ENCODE measurements at regions not wholly inside any gene's neighbourhood (a gene's known extent, or its start where the extent isn't known, plus 50 kb on each side); places are given as distances from the start of the nearest gene placed in this dataset.

DNA sequence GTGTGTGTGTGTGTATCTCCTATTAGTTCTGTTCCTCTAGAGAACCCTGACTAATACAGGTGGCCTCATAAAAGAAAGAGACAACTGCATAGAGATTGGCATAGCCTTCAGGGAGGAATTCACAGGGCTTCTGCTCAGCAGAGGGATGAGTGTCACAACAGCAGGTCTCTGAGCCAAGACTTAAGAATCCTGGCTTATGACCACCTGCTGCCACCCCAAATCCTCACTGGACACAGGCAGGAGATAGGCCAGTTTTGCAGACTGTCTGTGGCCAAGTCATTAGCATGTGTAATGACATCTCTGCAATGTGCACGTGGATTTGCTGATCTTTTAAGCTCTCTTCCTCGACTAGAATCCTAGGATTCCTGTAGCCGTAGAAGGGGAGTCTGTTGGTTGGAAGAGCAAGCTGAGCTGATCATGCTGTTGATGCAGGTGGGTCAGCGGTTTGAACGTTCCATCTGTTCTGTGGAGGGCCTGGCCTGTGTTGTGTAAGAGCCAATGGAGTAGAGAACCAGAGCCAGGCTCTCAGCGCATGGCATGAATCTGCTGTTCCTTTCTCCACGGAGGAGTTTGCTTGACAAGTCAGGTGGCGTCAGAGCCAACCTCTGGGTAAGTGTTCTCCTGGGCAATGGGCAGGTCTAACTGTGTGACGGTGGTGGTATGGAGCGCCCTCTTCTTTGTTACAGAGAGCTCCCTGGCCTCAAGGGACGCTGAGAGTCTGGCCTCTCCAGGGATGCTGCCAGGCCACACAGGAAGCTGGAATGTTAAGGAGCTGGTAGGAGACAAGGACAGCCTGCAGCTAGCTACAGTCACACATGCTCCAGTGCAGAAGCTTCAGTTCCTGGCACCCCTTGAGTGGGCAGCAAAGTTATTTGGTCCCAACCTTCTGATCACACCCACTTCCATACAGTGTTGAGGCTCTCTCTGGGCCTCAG, 503.1 kb downstream of the FOXO1 start:
- H3K4me1 Mint-ChIP-seq (ENCODE audit: low read depth): peaks cover 10% of the 10 kb centered on the region
- no peak overlapping the region for H3K4me3 Mint-ChIP-seq
- H3K9me3 Mint-ChIP-seq: no peaks in the 10 kb centered on the region
- no peak overlapping the region for H3K27ac Mint-ChIP-seq
- peaks cover 3% of the 10 kb centered on the region for H3K27me3 Mint-ChIP-seq (ENCODE audit: low read depth)
- peaks cover 2% of the 10 kb centered on the region for H3K36me3 Mint-ChIP-seq (ENCODE audit: low read depth)

DNA sequence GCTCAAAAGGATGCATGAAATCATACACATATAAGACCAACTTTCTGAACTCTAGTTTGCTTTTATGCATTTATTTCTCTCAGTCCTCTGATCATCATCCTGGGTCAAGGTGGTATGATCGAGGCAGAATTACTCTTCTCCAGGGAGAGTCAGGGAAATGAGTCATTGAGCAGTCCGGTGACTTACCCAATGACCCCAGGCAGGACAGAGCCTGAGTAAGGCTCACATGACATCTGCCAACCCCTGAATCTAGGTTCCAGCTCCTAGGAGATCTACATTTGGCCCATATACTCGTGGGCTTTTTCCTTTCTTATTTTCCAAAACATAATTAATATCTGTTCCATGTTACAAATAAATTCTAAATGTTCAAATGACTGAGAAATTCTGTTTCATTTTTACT, 502.3 kb downstream of the FOXO1 start:
- Mint-ChIP-seq H3K36me3 (ENCODE audit: low read depth) (peaks cover 2% of the 10 kb centered on the region), H3K4me3 (no peak overlapping the region), H3K27ac (no peak overlapping the region), H3K27me3 (ENCODE audit: low read depth) (peaks cover 3% of the 10 kb centered on the region), H3K9me3 (no peaks in the 10 kb centered on the region), H3K4me1 (ENCODE audit: low read depth) (peaks cover 9% of the 10 kb centered on the region)

DNA sequence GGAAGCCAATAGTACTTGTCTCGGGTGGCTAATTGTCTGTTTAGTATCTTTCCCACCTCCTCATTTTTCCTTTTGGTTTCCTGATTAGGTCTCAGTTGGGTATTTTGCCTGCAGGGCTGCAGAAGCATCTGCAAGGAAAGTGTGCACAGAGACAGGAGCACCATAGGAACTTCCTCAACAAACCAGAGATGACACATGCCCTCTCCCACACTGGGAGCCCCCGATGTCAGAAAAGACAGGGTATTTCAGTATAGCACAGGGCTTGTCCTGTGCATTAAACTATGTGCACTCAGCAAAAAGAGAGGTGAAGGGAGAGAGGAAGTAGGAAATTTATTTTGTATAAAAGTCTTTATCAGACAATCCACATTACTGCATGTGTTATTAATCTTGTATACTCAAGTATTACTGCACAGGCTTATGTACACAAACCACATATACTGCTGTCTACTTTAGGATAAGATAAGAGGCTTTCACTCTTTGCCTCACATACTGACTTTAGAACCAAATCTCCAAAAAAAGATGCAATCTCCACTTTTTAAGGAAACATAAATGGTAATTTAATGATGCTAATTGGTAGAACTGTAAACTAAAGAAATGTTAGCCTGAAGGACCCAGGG, 501.0 kb downstream of the FOXO1 start:
- Mint-ChIP-seq H3K9me3 (no peaks in the 10 kb centered on the region), H3K36me3 (ENCODE audit: low read depth) (peaks cover 5% of the 10 kb centered on the region), H3K4me1 (ENCODE audit: low read depth) (peaks cover 12% of the 10 kb centered on the region), H3K27me3 (ENCODE audit: low read depth) (peaks cover 3% of the 10 kb centered on the region), H3K27ac (peak overlapping the region; percentile 45), H3K4me3 (no peak overlapping the region)

DNA sequence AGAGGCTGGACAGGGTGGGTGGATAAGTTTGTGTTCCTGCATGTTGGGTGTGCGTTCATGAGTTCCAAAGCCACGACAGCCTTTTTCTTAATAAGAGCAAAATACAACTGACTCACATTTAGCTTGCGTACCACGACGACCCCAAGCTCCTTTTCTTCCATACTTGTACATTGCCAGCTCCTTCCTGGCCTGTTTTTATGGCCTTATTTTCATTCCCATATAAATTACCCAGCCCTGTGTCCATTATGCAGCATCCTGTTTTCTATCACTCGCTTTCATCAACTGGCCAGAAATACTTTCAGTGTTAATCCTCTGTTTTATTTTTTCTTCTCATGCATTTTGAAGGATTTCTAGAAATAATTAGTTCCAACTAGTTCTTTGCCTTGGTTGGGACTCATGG, 499.1 kb downstream of the FOXO1 start:
- Mint-ChIP-seq H3K4me1 (ENCODE audit: low read depth) (peaks cover 14% of the 10 kb centered on the region), H3K36me3 (ENCODE audit: low read depth) (peaks cover 5% of the 10 kb centered on the region), H3K4me3 (no peak overlapping the region), H3K27me3 (ENCODE audit: low read depth) (peaks cover 3% of the 10 kb centered on the region), H3K9me3 (no peaks in the 10 kb centered on the region), H3K27ac (no peak overlapping the region)

DNA sequence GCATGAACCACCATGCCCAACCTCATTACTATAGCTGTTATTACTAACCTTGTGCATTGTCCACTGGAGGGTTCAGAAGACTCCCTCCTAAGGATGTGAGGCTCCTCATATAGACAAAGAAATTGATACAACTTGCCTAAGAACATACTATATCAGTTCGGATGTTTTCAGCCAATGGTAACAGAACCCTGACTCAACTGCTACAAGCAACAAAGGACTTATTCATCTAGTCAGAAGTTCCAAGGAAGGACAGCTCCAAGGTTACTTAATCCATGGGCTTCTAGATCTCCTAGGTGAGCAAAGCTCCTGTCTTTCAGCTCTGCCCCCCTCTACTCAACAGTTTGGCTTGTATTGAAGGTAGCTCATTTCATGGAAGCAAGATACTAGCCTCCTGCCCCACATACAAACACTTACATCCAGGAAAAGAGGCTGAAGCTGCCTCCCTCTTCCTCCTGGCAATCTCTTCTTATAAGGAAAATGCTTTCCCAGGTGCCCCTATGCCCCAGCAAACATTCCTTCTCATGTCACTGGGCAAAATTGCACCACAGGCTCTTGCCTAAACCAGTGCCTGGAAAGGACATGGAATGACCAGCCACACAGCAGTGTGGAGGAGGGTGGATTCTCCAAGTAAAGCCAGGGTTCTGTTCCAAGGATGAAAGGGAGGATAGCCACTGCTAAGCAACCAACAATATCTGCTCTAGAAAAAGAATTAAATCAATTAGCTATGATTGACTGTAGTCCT, 497.8 kb downstream of the FOXO1 start:
- H3K4me1 Mint-ChIP-seq (ENCODE audit: low read depth): peaks cover 14% of the 10 kb centered on the region
- H3K36me3 Mint-ChIP-seq (ENCODE audit: low read depth): peaks cover 5% of the 10 kb centered on the region
- H3K27me3 Mint-ChIP-seq (ENCODE audit: low read depth): peaks cover 3% of the 10 kb centered on the region
- H3K9me3 Mint-ChIP-seq: no peaks in the 10 kb centered on the region
- no peak overlapping the region for H3K4me3 Mint-ChIP-seq
- no peak overlapping the region for H3K27ac Mint-ChIP-seq

DNA sequence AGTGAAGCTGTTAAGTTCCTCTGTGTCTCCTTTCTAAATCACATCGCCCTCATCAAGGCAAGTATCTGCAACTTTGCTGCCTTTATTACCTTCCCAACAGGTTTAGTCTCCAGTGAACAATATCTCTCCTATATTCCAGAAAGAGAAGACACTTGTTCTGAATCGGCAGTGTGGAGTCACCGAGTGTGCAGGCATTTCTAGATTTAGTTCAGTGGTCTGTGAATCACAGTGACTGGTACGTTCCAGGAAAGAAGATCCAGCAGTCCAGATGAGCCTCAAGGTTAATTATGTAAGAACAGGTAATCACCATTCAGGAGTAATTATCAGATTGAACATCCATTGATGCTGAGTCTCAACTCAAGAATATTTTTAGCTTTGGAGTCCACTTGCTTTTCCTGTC, 497.0 kb downstream of the FOXO1 start:
- H3K4me1 Mint-ChIP-seq (ENCODE audit: low read depth): peaks cover 14% of the 10 kb centered on the region

DNA sequence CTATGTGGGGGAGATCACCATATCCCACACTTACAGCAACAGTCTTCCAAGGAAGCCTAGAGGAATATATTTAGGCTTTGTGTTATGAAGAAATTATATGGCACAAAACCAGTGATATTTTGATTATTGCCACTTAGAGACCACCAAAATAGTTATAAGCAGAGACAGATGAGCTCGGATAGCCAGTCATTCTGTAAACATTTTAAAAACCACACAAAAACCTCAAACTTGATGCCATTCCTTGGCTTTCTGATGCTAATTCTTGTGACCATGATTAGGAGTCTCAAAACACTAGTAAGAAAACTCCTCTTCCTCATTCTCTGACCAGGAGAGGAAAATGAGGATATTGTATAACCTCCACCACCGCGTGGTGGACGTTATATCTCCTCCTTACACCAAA, 496.4 kb downstream of the FOXO1 start:
- peaks cover 5% of the 10 kb centered on the region for H3K36me3 Mint-ChIP-seq (ENCODE audit: low read depth)
- H3K27me3 Mint-ChIP-seq (ENCODE audit: low read depth): peaks cover 3% of the 10 kb centered on the region
- no peak overlapping the region for H3K27ac Mint-ChIP-seq
- no peaks in the 10 kb centered on the region for H3K9me3 Mint-ChIP-seq
- H3K4me3 Mint-ChIP-seq: no peak overlapping the region
- H3K4me1 Mint-ChIP-seq (ENCODE audit: low read depth): peaks cover 14% of the 10 kb centered on the region

More for the DNA sequence above, 497.0 kb downstream of the FOXO1 start:
- Mint-ChIP-seq H3K27me3 (ENCODE audit: low read depth) (peaks cover 3% of the 10 kb centered on the region), H3K36me3 (ENCODE audit: low read depth) (peaks cover 5% of the 10 kb centered on the region), H3K27ac (no peak overlapping the region), H3K4me3 (no peak overlapping the region), H3K9me3 (no peaks in the 10 kb centered on the region)

DNA sequence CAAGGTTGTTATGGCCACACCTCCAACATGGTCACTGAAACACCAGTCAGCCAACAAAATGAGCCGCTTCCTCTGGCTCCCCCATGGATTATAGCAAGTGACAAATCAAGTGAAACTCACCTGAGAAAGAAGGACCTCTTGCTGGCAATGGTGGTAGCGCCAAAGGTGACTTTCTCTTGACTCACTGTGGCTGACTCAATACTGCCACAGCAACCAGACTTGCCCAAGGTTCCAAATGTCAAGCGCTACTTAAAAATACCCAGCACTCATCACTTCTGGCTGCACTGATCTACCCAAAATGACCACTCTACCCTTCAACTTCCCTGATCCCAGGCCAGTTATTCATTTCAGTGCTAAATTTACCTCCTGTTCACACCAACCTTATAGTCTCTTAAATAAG, 495.5 kb downstream of the FOXO1 start:
- Mint-ChIP-seq H3K4me1 (ENCODE audit: low read depth) (peaks cover 12% of the 10 kb centered on the region), H3K9me3 (no peaks in the 10 kb centered on the region), H3K27me3 (ENCODE audit: low read depth) (no peaks in the 10 kb centered on the region), H3K36me3 (ENCODE audit: low read depth) (peaks cover 5% of the 10 kb centered on the region), H3K4me3 (no peak overlapping the region), H3K27ac (no peak overlapping the region)

DNA sequence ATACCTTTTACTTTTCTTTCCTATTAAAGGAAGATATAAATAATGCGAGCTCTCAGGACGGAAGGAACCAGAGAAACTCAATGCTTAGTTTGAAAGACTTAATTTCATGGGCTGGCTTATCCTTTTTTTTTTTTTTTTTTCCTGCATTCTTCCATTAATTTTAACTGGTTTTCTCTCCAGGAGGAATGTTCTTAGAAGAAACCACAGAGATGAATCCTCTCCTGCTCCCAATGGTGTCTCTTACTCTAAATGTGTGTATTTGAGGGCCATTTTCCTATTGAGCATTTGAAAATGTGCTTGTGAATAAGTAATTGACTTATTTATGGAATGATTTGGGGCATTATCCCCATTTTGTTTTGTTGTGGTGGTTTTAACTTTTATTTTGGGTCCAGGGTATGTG, 494.9 kb downstream of the FOXO1 start:
- H3K27ac Mint-ChIP-seq: no peak overlapping the region
- H3K27me3 Mint-ChIP-seq (ENCODE audit: low read depth): no peaks in the 10 kb centered on the region
- H3K36me3 Mint-ChIP-seq (ENCODE audit: low read depth): peaks cover 5% of the 10 kb centered on the region
- peaks cover 8% of the 10 kb centered on the region for H3K4me1 Mint-ChIP-seq (ENCODE audit: low read depth)
- no peaks in the 10 kb centered on the region for H3K9me3 Mint-ChIP-seq
- H3K4me3 Mint-ChIP-seq: no peak overlapping the region

DNA sequence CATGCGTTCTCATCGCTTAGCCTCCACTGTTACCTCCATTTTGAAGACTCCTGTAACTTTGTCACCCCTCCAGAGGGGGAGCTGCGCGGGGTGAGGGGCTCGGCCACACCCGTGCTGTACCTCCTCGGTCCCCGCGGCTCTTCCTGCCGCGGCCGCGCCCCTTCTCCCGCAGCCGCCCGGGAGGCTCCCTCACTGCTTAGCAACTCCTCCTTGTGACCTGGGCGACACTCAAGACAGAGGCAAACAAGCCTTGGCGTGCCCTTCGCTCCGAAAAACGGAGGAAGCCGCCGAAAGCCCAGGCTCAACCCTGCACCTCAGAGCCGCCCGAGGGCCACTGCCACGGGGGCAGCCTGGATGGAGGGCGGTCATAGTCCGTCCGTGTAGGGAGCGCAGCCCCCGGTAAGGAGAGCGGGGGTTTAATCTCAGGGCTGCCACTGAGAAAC, 494.3 kb downstream of the FOXO1 start:
- no peaks in the 10 kb centered on the region for H3K9me3 Mint-ChIP-seq
- no peak overlapping the region for H3K4me3 Mint-ChIP-seq
- H3K36me3 Mint-ChIP-seq (ENCODE audit: low read depth): peaks cover 5% of the 10 kb centered on the region
- H3K4me1 Mint-ChIP-seq (ENCODE audit: low read depth): peaks cover 8% of the 10 kb centered on the region
- no peaks in the 10 kb centered on the region for H3K27me3 Mint-ChIP-seq (ENCODE audit: low read depth)
- H3K27ac Mint-ChIP-seq: no peak overlapping the region

DNA sequence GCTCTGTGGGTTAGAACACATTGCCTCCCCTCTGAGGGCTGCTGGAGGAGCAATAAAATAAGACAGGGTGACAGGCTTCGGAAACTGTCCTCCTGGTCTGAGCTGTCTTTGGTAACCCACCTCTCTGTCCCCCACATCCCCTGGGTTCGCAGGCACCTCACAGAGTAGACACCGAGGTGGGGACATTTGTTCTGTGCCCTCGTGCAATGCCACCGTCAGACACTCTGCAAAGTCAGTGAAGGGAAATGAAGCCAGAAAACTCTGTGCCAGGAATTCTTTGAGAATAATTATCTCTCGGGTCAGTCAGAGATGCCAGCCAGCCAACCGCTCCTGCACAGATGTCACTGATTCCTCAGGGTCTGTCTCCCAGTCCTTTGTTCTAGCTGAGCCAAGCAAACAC, 493.6 kb downstream of the FOXO1 start:
- H3K4me1 Mint-ChIP-seq (ENCODE audit: low read depth): peaks cover 8% of the 10 kb centered on the region
- H3K27me3 Mint-ChIP-seq (ENCODE audit: low read depth): no peaks in the 10 kb centered on the region
- no peaks in the 10 kb centered on the region for H3K9me3 Mint-ChIP-seq
- H3K27ac Mint-ChIP-seq: no peak overlapping the region
- H3K4me3 Mint-ChIP-seq: no peak overlapping the region
- peaks cover 5% of the 10 kb centered on the region for H3K36me3 Mint-ChIP-seq (ENCODE audit: low read depth)

DNA sequence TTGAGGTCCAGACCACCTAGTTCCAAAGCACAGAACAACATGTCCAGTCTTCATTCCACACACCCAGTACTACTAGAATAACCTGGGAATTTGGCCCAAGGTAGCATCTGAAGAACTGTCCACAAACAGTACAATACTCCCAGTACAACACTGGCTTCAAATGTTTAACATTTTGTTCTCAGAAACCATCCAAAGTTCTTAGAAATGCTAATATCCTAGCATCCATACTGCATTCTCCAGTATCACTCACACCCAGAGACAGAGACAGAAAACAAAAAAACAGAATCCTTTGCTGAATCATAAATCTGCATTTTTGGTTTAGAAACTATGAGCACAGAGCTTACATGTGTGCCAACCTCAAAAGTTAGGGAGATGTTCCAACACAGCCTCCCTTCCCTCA, 490.8 kb downstream of the FOXO1 start:
- Mint-ChIP-seq H3K9me3 (no peaks in the 10 kb centered on the region), H3K36me3 (ENCODE audit: low read depth) (no peaks in the 10 kb centered on the region), H3K27me3 (ENCODE audit: low read depth) (no peaks in the 10 kb centered on the region), H3K4me1 (ENCODE audit: low read depth) (peaks cover 14% of the 10 kb centered on the region), H3K4me3 (no peak overlapping the region), H3K27ac (no peak overlapping the region)

DNA sequence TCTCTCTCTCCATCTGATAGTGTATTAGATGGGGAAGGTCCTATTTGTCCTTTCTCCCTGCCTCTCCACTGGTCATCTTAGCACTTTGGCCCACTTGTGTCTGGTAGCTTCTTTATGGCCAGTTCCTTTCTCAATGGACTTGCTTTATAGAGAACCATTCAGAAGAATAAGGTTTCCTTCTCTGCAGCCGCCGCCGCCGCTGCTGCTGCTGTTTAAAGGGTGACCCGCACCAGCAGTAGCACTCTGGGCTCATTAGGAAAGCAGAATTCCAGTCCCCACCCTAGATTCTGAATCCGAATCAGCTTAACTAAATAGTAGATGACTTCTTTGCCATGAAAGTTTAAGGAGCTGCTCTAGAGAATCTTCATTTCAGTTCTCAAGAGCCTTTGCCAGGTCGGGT, 490.2 kb downstream of the FOXO1 start:
- Mint-ChIP-seq H3K36me3 (ENCODE audit: low read depth) (no peaks in the 10 kb centered on the region), H3K9me3 (no peaks in the 10 kb centered on the region), H3K27ac (no peak overlapping the region), H3K4me3 (no peak overlapping the region), H3K27me3 (ENCODE audit: low read depth) (no peaks in the 10 kb centered on the region), H3K4me1 (ENCODE audit: low read depth) (peaks cover 12% of the 10 kb centered on the region)

DNA sequence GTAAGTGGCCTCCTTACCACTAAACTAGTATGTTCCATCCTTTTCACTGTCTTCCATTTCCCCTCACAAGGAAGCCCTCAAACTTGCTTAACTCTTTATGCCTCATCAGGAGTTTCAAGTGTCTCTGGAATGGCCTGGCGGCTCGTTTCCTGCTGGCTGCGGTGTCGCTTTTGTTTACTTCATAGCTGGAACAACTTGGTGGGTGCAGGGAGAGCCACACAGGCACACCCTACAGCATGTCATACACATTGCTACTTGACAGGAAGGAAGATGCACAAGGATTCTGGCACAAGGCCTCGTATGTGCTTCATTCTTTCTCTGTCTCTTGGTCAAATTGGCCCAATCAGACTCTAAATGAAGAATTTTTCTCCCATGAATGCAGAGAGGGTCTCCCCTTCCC, 488.3 kb downstream of the FOXO1 start:
- Mint-ChIP-seq H3K36me3 (ENCODE audit: low read depth) (no peaks in the 10 kb centered on the region), H3K27ac (peak overlapping the region; percentile 75), H3K27me3 (ENCODE audit: low read depth) (no peaks in the 10 kb centered on the region), H3K9me3 (no peaks in the 10 kb centered on the region), H3K4me3 (no peak overlapping the region), H3K4me1 (ENCODE audit: low read depth) (peaks cover 15% of the 10 kb centered on the region)

Data from T-helper 1 cell treated with Interleukin-12 subunit alpha and Interleukin-12 subunit beta and Interleukin-4 antibody, amounts not matched to agents 30 μg/mL and 1 μg/mL, for 36 hours (primary cell).